COLO829 (cell line): ENCODE measurements at regions not wholly inside any gene's neighbourhood (a gene's known extent, or its start where the extent isn't known, plus 50 kb on each side); places are given as distances from the start of the nearest gene placed in this dataset.
"Not testable (repeated sequence)": the region's sequence is repeated elsewhere in the genome, so short reads cannot be mapped to it uniquely, and the experiment has no call there.

Source experiments
- DNase-seq: peaks from one replicate; pipeline ENCODE4 v3.0.0; 2012; ENCODE audit warnings: low spot score

DNA sequence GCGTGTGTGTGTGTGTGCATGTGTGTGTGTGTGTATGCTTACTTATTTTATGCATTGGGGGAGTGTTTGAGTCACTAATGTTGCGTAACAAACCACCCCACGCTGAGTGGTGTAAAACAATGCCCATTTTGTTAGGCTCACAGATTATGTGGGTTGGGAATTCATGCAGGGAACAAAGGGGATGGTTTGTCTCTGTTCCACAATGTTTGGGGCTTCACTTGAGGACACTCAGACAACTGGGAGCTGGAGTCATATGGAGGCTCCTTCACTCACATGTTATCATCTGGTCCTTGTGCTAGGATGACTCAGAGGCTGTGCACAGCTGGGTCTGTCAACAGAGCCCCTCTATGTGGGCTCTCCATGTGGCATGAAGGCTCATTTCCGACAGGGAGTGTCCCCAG is 51.3 kb upstream of the LARGE1 start:
- peak; percentile 99 for DNase-seq

DNA sequence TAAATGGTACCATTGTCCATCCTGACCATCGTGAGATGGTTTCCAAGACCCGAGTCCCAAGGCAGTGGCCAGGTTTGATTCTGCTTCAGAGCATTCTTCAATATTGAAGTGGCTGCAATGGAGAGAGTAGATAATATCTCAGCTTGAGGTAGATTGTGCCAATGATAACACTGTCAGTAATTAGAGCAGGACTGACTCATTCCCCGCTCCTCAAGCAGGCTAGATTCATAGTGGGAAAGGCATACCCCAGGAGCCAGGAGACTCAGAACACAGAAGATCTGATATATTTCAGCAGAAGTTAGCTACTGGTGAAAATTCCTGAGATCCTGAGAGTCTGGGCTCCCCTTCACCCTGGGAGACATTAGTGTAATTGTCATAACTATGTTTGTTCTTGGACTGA is 55.6 kb upstream of the LARGE1 start:
- DNase-seq = no peak

DNA sequence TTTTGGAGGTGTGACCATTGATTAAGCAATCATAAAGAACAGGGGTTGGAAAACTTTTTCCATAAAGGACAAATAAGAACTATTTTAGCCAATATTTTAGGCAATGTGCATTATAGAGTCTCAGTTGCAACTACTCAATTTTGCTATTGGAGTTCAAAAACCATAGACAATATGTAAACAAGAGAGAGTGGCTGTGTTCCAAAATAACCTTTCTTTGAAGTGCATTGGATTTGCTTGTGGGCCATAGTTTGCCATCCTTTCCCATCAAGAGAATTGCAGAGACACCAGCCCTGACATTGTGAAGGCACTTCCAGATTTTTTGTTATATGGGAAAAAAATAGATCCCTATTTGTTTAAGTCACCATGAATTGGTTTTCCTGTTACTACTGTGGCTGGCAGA is 63.3 kb upstream of the LARGE1 start:
- DNase-seq = no peak

DNA sequence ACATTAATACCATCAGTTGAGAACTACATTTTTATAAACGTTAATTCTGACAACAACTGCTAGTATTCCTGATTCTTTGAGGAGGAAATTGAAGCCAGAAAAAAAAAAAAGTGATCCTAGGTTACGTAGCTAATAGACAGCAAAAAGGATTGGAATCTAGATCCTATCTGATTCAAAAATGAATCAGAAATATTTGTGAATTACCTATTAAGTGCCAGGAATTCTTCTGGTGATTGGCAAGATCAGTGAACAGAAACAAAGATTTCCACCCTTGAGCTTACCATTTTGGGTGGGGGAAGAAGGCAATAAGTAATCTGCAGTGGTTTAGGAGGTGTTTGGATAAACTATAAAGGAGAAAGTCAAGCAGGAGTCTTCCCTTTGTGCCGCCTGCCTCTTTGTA is 63.9 kb upstream of the LARGE1 start:
- no peak for DNase-seq

DNA sequence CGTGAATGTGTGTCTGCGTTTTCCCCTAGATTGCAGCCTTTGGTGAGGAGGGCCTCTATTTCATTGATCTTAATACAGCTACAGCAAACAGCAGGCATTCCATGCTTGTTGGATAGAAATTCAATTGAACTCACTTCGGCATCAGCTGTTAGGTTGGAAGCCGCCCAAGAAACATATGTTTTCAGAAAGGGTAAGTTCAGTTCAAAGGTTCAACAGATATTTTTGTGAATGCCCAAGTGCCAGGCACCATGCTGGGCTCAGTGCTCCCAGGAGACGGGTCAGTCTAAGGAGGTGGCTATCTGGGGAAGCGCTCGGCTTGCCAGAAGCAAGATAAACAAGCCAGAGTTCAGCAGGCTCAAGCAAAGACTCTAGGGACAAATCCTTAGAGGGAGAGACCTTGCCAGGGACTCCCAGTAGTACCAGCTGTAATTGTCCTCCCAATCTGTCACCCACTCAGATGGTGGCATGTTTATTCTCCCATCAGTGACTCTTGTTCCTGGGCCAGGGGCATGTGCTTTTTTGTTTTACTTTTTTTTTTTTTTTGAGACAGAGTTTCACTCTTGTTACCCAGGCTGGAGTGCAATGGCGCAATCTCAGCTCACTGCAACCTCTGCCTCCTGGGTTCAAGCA is 64.5 kb upstream of the LARGE1 start:
- DNase-seq = no peak

DNA sequence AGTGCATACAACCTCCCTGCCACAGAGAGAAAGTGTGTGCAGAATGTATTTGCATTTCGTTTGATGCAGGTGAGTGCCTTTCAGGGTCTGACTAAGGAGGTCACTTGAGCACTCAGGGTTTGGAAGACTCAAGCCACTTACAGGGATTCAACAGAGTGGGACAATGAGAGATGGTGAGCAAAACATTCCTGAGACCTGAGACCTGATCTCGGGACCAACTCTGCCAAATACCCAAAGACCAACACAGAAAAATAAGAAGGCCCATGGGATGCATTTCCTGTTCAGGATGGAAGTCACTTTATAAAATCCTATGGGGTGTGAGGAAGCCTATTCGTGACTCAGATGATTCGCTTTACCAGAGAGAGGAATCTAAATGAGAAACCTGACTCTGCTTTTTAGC is 65.2 kb upstream of the LARGE1 start:
- DNase-seq = no peak

DNA sequence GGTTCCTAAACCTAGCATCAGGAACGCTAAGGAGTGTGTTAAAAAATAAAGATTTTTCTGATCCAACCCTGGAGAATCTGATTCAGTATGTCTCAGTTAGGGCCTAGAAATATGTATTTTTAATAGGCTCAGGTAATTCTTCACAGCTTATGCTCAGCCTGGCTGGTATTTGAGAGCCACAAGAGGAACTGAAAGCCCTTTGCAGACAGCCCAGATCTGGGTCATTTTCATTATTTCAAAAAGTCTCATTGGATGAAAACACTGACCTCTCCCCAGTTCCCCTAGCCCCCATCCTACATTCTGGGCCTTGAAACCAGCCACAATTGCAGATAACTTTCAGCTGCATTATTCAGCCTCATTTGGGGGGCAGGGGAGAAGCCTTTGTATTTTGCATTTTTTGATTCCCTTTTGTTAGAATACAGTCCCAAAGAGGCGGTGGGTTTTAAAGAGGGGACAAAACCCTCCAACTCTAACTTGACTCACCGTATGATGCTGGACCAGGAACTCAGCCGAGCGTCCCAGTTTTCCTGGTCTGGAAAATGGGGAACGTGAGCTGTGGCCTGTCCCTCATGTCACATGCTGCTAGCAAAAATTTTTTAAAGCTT is 66.0 kb upstream of the LARGE1 start:
- no peak for DNase-seq

DNA sequence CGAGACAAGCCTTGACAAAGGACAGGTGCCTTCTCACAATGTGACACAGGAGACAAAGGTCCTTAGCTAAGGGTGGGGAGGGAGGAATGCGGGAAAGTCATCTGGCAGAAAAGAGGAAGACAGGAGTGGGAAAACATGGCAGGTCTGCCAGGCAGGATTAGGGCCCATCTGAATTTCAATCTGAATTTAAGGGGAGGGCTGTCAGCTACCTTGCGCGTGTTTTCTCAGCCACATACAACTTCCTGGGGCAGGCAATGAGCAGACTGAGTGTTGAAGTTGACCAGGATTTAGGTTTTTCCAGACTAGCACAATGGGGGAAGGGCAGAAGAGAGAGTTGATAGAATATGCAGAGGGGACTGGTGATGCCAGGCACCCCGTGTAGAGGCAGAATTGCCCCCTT is 66.7 kb upstream of the LARGE1 start:
- DNase-seq = no peak

DNA sequence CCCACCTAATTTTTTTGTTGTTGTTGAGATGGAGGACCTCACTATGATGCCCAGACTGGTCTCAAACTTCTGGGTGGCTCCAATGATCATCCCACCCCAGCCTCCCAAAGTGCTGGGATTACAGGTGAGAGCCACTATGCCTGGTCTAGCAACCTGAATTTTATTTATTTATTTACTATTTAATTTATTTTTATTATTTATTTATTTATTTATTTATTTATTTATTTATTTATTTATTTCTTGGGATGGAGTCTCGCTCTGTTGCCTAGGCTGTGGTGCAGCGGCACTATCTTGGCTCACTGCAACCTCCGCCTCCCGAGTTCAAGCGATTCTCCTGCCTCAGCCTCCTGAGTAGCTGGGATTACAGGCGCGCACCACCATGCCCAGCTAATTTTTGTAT is 69.0 kb upstream of the LARGE1 start:
- DNase-seq = not testable (repeated sequence)

DNA sequence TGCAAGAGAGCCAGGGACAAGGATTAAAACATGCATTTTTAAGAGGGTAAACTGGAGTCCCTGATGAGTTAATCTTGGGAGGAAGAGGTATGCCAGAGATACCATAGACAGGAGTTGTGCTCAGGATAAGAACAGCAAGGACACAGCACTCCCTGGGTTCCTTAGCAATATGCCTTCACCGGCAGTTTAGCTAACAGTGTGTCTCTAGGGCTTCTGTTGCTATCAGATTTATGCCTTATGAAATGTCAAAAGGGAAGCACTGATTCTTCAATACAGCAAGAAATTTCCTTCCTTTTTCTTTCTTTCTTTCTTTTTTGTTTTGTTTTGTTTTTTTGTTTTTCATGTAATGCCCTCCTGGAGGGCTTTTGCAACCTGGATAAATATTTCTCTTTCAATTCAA is 71.3 kb upstream of the LARGE1 start:
- no peak for DNase-seq

DNA sequence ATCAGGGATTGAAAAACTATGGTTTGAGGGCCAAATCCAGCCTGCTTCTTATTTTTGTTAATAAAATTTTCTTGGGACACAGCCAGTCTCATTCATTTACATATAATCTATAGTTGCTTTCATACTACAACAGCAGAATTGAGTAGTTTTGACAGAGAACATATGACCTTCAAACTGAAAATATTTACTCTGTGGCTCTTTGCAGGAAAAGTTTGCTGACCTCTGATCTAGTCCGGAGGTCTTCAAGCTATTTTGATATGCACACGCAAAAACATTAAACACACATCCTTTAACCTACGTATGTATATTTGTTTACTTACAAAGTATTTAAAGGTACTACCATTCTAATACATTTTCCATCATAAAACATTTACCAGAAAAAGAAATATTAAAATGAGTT is 76.5 kb upstream of the LARGE1 start:
- no peak for DNase-seq

DNA sequence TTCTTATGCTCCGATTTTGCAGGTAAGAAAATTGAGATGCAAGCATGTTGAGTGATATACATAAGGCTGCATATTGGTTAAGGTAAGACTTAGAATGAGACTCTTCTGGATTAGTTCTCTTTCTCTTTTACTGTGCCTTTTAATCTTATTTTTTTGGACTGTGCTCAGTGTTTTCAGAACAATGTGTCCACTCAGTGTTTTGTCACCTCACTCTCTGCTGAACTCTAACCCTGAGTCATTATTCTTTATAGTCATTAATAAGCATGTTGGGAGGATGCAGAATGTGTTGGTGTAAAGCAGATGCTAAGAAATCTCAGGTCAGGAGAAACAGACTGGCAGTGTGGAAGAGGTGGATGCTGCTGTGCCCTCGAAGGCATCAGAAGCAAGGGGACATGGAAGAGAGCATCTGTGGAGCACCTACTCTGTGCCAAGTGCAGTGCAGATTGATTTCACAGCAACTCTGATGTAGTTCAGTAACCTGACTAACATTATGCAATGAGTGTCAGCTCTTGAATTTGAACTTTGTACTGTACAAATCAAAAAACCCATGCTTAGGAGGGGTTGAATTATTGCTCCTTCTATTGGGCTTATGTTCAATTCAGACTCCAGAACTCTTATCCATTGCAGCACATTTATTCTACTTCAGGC is 80.7 kb upstream of the LARGE1 start:
- no peak for DNase-seq

DNA sequence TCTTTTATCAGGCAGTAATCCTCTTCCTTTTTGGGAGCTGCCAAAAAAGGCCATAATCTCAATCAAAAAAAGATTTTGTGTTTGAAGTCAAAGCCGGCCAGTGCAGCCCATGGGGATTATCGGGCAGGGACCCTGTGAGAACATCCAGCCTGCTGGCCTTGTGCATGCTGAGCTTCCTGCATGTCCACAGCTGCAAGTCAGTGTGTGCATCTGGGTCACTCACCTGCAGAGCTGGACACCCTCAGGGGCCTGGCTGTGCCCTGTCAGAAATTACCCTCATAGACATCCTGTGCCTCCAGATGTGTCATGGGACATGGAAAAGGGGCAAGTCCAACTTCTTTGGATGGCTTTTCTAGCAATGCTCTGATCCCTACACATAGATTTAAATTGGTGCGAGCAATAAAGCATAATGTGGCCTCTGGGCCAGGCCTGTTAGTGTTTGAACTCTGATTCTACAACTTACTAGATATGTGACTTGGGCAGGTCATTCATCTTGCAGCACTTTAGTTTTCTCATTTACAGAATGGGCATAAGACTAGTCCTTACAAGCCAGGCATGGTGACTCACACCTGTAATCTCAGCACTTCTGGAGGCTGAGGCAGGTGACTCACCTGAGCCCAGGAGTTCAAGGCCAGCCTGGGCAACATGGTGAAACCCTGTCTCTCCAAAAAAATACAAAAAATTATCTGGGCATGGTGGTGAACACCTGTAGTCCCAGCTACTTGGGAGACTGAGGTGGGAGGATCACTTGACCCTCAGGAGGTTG is 81.6 kb upstream of the LARGE1 start:
- DNase-seq = no peak

DNA sequence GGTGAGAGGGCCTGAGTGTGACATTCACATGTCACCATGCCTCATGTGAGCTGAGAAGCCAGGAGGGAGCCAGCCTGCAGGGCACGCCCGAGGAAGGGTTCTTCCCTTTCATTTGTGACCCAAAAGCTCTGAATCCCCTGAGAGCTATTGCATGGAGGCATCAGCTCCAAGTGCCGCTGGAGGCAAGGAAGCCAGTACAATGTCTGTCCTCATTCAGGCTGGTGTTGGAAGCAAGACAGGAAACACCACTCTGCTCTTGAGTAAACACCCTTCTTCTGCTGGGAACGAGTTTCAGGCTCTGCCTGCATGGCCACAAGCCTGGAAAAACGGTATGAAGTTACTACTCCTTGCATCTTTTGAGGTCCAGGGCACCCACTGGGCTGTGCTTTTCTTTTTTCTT is 83.8 kb upstream of the LARGE1 start:
- no peak for DNase-seq

DNA sequence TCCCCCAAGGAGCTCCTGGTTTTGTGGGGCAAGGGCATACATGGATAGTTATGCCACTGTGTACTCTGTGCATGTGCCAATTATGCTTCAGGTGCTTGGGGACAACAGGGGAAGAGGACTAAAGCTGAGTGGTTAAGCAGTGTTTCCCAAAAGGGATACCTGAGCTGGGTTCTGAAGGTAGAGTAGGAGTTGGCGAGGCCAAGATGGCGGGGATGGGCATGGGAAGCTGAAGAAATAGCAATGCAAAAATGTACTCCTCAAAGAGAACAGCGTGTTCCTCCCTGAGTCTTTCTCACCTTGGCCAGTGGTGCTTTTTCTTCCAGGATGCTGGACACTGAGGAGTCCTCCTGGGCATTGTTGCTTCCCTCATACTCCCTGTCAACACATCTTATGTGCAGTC is 90.0 kb upstream of the LARGE1 start:
- no peak for DNase-seq

DNA sequence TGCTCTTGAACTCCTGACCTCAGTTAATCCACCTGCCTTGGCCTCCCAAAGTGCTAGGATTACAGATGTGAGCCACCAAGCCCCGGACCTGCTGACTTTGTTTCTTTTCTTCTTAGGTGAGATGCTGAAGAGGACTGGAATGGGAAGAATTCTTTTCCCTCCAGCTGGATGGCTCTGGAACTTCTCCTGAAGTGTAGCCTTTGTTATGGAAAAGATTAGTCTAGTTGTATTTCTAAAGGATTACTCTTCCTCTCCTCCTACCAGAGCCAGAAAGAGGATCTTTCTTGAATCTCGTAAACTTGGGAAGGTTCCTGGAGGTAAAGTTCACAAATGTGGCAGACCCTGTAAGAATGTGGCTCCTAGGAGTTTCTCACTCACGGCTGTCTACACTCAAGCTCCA is 95.4 kb upstream of the LARGE1 start:
- DNase-seq = no peak

DNA sequence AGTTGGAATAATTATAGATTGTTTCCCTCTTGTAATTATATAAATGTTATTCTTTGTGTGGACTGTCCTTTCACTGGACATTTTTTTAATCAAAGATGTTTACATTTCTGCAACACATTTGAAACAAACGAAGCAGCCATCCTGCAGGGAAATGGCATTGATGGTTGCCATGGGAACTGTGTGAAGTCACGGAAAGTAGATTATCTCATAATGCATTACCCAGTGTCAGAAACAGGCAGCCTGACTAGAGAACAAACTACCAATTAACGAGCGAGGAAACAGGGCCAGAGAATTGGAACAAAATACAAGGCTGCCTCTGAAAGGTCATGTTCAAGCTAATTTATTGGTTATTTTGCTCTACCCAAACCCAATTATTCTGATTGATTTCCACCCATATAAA is 96.9 kb upstream of the LARGE1 start:
- DNase-seq = no peak

DNA sequence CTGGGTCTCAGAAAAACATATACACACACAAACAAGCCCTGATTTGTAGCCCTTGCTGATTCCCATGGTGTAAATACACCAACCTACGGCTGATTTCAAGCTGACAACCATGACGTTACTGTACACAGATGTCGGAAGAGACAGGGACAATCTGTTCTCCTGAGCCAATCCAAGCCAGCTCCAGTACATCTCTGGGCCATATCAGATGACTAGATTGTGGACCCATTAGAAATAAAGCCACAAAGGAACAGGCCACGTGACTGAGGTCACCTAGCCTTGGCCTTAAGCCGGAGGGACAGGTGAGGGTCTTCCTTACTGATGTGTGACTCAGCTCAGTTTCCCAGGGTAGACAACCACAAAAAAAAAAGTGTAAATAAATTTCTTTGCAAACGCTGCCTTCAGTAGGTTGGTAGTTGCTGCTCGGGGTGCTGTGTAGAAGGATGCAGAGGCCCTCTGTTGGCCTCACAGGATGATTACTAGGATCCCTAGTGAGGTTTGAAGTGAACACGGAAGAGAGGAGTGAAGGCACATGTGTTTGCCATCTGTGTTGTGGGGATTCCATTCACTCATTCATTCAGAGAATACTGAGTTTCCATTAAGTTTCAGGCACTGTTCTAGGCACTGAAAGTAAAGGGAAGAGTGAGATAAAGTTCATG is 99.0 kb upstream of the LARGE1 start:
- DNase-seq = no peak

DNA sequence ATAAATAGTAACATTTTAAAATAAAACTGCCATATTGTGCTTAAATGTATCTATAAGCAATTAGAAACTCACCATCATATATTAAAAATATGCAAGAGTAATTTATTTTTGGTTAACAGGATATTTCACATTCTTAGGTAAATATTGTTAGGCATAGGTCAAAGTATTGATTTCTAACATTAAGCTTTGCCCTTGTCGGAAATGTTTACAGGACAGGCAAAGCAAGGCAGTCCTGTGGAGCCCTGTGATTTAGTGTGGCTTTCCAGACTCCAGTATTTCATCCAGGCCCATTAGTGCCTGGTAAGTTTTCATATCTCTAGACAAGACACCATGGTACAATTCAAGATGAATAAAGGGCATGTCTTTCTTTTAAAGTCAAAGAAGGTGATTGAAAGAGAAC is 114.9 kb upstream of the LARGE1 start:
- DNase-seq = no peak

DNA sequence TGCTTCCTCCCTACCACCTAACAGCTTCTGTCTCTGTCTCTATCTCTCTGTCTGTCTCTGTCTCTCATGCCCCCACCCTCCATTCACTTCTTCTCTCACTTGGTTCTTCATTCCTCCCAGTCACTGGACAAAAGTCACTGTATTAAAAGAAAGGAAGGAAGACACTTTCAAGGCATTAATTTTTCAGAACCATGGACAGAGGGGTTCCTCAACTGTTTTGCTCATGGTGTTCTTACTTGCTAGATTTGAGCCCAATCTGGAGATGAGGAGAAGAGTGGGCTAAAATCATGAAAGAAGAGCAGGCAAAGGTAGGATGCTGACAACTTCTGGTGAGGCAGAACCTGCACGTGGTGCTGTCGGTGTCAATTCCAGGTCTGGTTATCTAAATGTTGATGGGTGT is 116.7 kb upstream of the LARGE1 start:
- DNase-seq = no peak

DNA sequence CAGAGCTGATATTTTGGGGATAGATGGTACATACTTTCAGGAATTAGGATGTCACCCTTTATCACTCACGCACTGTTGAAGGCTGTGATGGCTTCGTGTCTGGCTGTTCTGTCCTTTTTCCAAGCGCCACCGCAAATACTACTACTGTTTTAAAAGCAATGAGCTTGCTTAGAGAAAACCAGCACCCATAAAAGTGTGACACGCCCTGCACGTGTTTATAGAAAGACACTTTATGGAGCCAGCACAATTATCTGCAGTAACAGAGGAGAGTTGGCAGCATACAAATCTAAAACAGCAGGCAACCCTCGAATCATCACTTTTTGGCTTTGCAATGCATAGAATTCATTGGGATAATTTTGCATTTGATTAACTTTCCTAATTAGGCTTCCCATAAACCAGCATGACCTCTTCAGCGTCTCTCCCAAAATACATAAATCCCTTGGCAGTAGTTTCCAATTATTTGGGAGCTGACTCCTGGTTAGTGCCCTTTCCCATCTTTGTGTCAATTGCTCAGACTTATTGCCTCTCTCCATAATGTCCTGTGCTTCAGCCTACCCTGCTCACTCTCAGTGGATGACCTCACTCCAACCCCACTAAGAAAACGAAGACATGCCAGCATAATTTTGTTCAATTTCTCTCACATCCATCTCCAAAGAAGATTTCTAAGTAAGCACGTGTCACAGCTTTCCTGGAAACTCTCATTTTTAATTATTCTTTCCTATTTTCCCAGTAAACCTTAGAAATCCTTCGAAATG is 118.7 kb upstream of the LARGE1 start:
- no peak for DNase-seq

DNA sequence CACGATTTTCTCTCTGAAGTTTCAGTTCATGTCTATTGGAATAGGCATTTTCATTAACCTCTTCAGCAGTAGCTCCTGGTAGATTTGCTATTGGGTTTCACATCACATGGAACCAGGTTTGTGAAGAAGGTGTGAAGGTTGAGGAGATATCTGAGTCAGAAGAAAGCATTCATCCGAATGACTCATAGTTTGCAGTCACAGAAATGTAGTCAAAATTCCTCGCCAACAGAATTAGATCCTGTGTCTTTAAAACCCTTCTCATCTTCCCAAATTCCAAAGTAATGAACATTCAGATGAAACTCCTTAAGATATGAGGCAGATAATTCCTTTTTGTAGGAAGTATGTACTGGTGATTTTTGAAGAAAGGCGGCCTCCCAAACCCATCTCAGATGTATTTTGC is 125.0 kb upstream of the LARGE1 start:
- no peak for DNase-seq
